Fibroblast of skin of right quadriceps (primary cell): ENCODE measurements at regions not wholly inside any gene's neighbourhood (a gene's known extent, or its start where the extent isn't known, plus 50 kb on each side); places are given as distances from the start of the nearest gene placed in this dataset.
"Not testable (repeated sequence)": the region's sequence is repeated elsewhere in the genome, so short reads cannot be mapped to it uniquely, and the experiment has no call there.

Experiments used
- DNase-seq: peaks from one replicate; pipeline ENCODE4 v3.0.0-alpha.2; 2013

GRCh38 chr10:20608503-20608902 is 288.6 kb downstream of the NEBL start:
- DNase-seq = no peak

DNA sequence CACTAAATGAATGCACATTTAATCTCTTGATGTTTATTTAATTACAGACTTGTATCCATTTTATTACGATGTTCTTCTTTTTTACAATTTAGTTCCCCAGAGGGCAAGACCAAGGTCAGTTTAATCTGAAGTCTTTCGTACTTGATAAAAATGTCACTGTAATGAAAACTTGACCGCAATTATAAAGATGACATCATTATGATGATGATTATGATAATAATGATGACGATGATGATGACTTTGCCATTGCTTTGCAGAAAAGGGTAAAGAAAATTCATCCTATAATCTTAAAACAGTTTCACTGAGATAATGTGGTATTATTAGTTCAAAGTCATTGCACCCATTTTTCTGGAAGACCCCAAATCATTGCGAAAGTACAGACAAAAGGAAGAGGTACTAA is 290.1 kb downstream of the NEBL start:
- DNase-seq = no peak

- no peak for DNase-seq
Observed at GRCh38 chr10:20601941-20602461, 295.1 kb downstream of the NEBL start.

DNA sequence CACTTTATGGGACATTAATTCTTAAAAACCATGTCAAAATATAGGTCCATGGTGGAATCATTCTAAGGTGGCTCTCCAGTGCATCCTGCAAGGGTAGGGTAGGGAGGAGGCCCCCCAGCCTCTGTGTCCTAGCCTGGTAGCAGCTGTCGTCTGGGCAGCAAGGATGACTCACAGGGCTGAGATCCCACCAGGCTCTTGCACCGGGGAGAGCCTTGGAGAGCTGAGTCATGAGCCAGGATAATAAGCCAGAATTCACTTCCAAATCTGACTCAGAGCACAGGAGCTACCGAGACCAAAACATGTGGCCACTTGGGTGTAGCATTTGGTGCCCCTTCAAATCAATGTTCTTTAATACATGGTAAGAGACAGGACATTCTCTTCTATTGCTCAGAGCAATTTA is 298.5 kb downstream of the NEBL start:
- peak; percentile 87 for DNase-seq

DNA sequence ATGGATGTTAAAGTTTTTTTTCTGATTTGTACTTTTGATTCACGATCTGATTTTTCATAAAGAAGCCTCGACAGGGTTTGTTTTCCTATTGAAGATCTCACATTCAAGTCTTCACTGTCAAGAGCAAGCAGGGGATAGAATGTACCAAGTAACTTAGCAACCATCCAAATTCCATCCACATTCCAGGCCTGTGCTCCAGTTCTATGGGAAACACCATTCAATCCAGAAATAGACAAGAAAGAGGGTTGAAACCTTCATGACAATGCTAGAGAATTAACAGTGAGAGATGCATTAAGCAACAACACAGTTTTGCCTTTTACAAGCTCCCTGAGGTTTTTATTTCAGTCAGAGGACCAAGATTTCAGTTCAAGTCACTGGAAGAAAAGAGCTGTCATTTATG is 300.2 kb downstream of the NEBL start:
- DNase-seq = peak; percentile 60

- peak; percentile 34 for DNase-seq
Observed at GRCh38 chr10:20596065-20596755, 300.9 kb downstream of the NEBL start.

GRCh38 chr10:20593649-20594048 is 303.5 kb downstream of the NEBL start:
- peak; percentile 27 for DNase-seq

- DNase-seq = no peak
Observed at GRCh38 chr10:20582041-20582440, 315.1 kb downstream of the NEBL start.

- no peak for DNase-seq
Observed at GRCh38 chr10:20573924-20574323, 323.2 kb downstream of the NEBL start.

GRCh38 chr10:20555990-20556389 is 341.1 kb downstream of the NEBL start:
- DNase-seq = not testable (repeated sequence)

DNA sequence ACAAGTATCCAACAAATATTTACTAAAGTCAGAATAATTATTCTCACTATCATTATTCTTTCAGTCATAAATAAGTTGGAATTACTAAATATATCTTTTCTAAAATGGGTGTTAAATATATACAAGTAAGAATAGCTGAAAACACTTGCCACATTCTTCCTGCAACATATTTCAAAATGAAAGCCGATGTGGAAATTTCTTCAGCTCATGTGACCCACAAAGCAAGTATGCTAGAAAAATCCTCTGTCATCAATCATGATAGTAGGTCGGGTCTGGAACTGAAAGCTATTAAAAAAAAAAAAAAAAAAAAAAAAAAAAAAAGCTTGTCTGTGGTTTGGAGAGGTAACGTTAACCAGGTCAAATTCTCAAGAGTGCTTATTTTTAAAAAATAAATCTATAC is 344.7 kb downstream of the NEBL start:
- no peak for DNase-seq

DNA sequence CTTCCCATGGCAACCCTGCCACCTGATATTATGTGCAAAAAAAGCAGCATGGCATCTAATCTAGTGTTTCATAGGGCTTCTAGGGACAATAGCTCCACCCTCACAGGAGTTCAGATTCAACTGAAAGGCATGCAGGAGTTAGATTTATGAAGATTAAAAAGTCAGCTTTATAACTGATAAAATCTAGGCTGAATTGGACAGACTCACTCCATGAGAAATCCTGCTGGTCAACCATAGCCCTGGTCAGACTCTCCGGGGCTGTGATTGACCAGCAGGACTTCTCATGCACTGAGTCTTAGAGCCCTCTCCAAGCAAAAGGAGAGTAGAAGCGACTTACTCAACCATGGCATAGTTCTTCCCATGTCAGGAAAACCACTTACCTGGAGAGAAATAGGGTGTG is 345.4 kb downstream of the NEBL start:
- DNase-seq = no peak

DNA sequence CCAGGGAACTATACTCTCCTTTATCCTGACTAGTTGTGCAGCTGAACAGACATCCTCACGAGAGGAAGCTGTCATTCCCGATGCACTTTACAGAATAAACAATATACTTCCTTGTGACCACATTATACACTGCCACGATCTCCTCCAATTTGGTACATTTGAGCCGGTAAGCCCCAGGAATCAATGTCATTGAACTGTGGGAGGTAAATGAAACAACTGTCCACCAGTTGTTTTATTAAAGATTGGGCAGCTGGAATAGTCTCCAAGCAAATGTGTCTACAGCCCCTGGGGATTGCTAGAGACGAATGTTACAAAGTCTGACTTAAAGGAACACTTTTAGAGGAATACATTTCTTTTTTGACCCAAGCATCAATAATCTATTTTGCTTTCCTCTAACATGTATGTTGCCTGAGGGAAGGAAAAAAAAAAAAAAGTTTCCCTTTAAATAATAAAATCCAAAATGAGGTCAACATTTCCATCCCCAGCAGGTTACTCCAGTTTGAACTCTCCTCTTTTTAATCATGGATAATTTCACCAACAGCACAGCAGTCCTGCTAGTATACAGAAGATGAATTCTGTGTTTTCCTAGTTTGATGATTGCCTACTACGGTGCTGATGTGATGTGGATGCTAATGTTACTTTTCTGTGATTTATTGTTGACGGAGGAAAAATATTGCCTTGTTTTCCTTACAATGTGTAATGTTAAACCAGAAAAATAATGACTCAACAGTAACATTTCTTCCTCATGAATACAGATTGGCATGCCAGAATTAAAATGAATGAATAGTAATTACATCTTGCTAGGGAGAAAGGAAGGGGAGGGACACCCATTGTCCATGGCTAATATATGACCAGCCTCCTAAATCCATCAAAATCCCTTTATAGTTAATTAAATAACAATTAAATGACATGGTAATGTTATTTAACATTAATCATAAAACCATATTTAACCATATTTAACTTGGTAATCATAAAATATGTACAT is 360.9 kb downstream of the NEBL start:
- no peak for DNase-seq

- DNase-seq = not testable (repeated sequence)
Observed at GRCh38 chr10:20531241-20531883, 365.7 kb downstream of the NEBL start.

DNA sequence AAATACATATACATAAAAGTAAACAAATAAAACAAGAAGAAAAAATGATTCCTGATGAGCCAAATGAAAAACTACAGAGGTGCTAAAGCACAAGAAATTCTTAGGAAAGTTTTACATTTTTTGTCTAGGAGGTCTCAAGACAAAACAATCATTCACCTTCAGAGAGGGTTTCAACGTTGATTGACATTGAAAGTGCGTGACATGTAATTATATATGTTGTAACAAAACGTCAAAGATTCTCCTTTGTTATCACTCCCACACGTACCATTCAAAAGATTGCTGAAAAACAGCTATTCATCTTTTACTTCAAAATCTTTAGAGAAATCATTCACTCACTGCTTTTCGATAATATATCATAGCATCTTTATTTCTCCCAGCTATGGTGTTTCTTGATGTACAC is 375.9 kb downstream of the NEBL start:
- DNase-seq = no peak

- no peak for DNase-seq
Observed at GRCh38 chr10:20515654-20516053, 381.5 kb downstream of the NEBL start.

DNA sequence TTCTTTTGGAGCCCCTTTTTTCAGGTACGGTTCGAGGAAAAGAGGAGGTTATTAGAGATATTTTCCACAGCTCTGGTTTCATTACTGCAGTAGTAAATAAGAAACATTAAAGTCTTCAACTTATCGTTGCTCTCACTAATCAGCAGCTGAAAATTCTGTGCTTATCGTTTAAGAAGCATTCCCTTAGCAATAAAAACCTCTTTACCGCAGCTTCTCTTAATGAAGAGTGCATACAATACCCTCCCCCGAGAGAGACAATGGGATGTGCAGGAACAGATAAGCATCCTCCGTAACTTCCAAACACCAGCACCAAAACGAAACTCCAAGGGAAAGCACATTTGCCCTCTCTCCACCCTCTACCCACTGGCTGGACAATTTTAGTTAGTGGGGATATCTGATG is 384.5 kb downstream of the NEBL start:
- no peak for DNase-seq

- DNase-seq = no peak
Observed at GRCh38 chr10:20508921-20509320, 388.2 kb downstream of the NEBL start.

- DNase-seq = no peak
Observed at GRCh38 chr10:20502903-20503585, 394.1 kb downstream of the NEBL start.

DNA sequence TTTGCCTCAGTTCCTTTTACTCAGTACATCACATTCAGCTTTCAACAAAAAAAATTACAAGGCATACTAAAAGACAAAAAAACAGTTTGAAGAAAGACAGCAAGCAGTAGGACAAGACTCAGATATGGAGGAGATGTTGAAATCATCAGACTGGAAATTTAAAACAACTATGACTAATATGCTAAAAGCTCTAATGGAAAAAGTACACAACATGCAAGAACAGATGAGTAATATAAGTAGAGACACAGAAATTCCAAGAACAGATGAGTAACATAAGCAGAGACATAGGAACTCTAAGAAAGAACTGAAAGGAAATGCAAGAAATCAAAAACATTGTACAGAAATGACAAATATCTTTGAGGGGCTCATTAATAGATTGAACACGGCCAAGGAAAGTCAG is 402.6 kb downstream of the NEBL start:
- DNase-seq = peak; percentile 1

- peak; percentile 0 for DNase-seq
Observed at GRCh38 chr10:20492447-20492846, 404.7 kb downstream of the NEBL start.

GRCh38 chr10:20489961-20490360 is 407.1 kb downstream of the NEBL start:
- DNase-seq = no peak

GRCh38 chr10:20486791-20487190 is 410.3 kb downstream of the NEBL start:
- DNase-seq = no peak
